Frontal cortex (tissue), 3 donors: ENCODE measurements at regions not wholly inside any gene's neighbourhood (a gene's known extent, or its start where the extent isn't known, plus 50 kb on each side); places are given as distances from the start of the nearest gene placed in this dataset.
"Not testable (repeated sequence)": the region's sequence is repeated elsewhere in the genome, so short reads cannot be mapped to it uniquely, and the experiment has no call there.

Experiments
- DNase-seq, 2 donors: peaks; one replicate each; pipeline ENCODE4 v3.0.0; 2012; ENCODE audit warnings: low spot score in 2 of 2
- FAIRE-seq: peaks from 2 replicates; lab custom pipeline; 2012; peaks lifted over from hg19 to GRCh38; lab: Jason Lieb, UNC
- donor health status: control.
- donor health status: control.
- donor health status: control.

DNA sequence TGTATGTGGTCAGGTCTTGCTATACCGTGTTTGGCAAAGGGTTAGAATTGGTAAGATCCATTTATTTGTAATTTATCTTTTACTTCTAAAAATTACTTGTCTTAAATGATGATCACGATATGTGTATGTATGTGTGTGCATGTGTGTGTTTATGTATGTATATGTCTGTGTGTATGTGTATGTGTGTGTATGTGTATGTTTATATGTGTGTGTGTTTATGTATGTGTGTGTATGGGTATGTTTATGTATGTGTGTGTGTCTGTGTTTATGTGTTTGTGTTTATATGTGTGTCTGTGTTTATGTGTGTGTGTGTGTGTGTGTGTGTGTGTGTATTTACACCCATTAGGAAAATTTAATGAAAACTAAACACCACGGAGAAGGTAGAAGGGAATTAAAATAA is 176.9 kb upstream of the FZD8 start:
- DNase-seq: no peak
- no peak for FAIRE-seq

DNA sequence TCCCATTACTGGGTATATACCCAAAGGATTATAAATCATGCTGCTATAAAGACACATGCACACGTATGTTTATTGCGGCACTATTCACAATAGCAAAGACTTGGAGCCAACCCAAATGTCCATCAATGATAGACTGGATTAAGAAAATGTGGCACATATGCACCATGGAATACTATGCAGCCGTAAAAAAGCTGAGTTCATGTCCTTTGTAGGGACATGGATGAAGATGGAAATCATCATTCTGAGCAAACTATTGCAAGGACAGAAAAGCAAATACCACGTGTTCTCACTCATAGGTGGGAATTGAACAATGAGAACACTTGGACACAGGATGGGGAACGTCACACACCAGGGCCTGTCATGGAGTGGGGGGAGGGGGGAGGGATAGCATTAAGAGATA is 175.0 kb upstream of the FZD8 start:
- not testable (repeated sequence) for FAIRE-seq, DNase-seq

DNA sequence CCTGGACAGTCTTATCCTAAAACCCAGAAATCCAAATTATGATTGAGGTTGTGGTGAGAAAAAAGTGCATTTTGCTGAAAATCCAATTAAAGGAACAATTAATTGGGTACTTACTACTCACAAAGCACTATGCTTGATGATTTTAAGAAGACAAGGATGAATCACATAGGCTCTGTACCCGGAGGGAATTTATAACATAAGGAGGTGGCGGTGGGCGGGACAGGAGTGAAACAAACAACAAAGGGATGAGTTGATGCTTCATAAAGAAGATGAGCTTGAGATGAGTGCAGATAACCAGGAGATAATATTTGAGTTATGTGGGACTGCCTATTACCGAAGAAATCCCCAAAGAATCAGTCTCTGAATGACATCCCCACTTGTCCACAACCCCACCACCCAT is 171.1 kb upstream of the FZD8 start:
- no peak for DNase-seq
- no peak for FAIRE-seq

DNA sequence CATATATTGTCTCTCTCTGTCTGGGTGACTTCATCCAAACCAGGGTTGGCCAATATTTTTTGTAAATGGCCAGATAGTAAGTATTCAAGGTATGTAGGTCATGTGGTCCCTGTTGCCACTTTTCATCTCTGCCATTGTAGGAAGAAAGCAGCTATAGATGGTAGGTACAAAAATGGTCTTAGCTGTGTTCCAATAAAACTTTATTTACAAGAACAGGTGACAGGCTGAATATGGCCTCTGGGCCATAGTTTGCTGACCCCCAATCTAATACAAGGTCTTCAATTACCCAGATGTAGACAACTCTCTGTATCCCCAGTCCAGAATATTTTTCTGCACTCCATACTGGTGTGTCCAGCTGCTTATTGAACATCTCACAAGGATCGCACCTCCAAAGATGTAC is 166.2 kb upstream of the FZD8 start:
- FAIRE-seq (no peak), DNase-seq (no peak)

DNA sequence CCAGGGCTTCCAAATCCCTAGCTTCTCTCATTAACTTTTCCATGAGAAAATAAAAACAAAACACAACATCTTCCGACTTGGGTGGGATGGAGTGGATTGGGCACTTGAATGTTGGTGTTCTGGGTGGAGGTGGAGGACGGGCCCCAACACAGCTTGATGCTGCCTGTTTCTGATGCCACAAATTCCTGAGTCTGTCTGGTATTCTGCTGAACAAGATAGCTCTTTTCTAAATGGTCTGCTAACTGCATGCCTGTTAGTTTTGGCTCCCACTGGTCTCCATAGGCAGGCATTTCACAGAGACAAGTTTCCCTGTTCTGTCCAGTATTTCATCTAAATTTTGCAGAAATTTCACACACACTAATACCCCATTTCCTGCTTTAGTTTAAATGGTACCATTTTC is 160.9 kb upstream of the FZD8 start:
- DNase-seq (no peak), FAIRE-seq (no peak)

DNA sequence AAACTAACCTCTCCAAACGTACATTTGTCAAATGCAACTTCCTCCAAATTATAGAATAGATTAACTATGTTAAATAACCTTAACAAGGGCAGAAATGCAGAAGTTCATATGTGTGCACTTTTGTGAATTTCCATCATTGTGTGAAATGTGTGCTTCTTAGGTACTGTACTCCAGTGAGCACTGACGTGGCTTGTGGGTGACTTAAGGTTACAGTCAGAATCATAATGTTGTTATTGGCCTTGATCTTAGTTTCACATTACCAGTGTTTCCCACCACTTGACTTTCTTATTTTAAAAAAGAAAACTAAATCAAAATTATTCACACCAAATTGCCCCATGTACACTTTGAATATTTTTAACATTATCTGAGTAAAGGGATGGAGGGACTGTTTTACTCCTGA is 155.1 kb upstream of the FZD8 start:
- FAIRE-seq (no peak), DNase-seq (no peak)

DNA sequence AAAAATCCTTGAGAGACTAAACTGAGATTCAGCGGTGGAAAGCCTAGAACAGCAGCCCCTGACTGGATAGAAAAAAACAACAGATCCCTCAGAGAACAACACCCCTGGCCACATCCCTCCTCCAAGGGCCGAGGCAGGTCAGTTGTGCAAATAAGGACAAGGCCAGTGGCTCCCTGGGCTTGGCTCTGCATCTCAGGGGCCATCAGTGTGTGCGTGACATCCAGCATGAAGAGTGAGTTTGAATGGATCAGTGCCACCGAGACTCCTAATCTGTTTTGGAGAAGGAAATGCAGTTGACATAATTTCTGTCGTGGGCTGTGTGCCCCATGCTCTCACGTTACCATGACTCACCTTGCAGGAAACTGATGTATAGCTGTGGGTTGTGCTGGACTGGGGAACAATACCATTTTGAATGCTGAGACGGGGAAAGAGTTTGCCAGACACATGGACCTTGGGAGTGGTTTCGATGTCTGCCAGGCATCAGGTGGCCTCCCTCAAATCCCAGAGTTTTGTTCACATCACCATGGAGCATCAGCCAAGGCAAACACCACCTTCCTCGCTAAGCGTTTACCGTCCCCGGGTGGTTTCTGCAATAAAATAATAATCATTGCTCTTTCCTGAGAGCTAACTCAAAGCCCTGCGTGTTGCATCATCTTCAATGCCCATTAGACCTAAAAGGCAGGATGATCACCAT is 153.2 kb upstream of the FZD8 start:
- DNase-seq (no peak), FAIRE-seq (no peak)

DNA sequence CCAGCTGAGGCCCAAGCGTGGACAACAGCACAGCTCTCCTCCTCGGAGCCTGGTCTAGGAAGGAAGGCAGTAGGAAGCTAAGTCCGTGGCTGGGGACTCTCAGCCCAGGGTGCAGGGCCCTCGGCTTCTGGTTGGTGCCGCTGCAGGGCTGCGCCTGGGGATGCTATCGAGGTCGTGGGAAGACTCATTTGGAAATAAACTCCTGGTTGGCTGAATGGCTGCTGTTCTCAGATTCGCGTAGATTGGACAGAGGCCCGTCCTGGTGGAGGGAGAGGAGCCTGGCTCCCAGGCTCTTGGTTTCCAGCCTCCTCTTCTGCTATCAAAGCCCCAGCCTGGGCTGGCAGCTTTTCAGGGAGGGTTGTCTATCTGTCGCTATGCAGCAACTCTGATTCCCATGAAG is 152.6 kb upstream of the FZD8 start:
- no peak for DNase-seq
- FAIRE-seq: no peak

DNA sequence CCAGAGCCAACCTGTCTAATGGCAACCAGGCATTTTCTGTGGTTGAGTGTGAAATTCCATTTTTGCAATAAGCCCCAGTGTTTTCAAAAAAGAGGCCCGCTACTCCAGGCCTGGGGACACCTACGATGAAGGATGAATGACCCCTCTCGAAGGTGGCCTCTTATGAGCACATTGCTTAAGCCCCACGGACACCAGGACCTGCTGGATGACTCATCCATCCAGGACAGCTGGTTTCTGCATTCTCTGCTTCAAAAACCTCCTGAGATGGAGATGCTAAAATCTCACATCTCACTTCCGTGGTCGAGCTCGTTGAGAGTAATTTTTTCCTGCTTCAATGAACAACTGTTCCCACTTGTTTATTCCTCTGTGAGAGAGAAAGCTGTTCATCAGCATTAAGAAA is 150.2 kb upstream of the FZD8 start:
- FAIRE-seq (no peak), DNase-seq (no peak)

DNA sequence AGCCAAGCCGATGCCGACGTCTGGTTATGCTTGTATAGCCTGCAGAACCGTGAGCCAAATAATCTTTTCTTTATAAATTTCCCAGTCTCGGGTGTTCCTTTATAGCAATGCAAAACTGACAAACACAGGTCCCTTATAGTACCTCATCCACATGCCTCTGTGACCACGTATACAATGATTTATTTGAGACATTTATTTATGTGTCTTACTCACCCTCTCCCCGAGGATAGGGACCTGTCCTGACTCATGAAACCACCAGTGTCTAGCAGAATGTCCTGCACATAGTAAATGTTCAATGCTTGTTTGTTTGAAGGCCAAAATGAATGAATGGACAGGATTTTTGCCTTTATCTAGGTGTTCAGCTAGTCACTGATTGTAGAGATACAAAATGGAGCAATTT is 147.9 kb upstream of the FZD8 start:
- FAIRE-seq: no peak
- DNase-seq: no peak

DNA sequence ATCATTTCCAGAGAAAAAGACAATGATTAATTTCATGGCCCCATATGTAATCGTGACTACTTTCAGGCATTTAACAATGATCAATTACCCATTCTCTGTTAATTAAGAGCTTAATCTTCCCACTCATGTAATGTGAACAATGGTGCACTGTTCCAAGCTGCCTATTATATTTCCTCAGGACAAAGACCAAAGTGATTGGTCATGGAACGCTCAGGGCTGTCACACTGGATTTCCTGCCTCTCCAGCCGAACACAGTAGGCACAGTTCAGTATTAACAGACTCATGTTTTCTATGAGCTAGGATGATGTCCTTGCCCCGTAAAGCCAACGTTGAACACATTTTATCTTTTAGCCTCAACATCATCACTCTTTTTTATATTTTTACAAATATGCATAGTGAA is 142.7 kb upstream of the FZD8 start:
- DNase-seq: no peak
- no peak for FAIRE-seq

DNA sequence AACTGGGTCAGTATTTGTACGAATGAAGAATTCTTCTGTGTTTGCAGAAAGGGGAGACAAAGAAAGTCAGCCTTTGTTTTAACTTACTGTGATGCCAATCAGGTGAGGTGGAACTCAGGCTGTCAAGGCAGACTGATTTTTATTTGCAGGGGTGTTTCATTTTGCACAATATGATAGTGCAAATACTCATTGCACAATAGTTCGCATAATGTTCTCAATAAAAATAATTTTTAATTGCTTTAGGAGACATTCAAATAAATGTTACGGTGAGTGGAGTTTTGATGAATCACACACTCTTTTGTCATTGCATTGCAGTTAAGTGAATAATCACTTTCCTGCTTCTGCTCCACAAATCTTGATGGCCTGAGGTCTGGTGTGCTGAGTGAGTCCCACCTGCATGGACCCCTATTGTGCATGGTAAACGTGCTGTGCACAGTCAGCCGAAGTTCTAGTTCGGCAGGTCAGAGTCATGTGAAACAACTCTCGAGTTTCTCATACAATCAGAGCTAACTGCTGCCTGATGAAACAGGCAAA is 141.3 kb upstream of the FZD8 start:
- FAIRE-seq (no peak), DNase-seq (no peak)

DNA sequence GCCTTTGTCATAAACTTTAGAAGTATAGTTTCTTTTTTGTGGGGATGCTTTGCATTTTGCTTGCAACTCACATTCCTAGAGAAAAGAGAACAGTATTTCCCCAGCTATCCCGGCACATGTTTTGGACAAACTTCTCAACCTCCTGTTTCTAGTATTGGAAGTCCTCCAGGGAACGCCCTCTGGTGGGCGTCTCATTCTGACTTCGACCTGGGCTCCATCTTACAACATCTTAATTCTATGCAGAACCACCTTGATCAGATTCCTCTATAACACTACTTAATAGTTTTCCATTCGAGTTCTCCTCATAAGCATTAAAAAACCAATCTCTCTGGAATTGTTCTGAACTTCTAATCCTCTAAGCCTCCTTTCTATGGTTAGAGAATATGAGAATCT is 139.5 kb upstream of the FZD8 start:
- FAIRE-seq (no peak), DNase-seq (no peak)

DNA sequence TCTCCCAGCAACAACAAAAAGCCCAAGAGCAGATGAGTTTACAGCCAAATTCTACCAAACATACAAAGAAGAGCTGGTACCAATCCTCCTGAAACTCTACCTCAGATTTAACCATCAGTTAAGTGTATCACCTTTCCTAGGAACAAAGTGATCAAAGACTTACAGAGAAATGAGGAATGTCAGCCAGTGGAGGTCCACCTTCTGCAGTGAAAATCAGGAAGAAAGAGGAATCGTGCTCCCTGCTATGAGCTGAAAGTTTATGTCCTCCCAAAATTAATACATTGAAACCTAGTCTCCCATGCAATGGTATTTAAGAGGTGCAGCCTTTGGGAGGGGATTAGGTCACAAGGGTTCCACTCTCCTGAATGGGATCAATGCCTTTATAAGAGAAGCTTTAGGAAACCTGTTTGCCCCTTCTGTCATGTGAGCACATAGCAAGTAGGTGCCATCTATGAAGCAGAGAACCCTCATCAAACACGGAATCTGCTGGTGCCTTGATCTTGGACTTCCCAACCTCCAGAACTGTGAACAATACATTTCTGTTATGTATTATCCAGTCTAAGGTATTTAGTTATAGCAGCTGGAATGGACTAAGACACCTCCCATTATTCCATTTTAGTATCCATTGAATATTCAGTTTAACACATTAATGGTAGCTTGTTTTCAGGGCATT is 139.0 kb upstream of the FZD8 start:
- no peak for DNase-seq
- no peak for FAIRE-seq

DNA sequence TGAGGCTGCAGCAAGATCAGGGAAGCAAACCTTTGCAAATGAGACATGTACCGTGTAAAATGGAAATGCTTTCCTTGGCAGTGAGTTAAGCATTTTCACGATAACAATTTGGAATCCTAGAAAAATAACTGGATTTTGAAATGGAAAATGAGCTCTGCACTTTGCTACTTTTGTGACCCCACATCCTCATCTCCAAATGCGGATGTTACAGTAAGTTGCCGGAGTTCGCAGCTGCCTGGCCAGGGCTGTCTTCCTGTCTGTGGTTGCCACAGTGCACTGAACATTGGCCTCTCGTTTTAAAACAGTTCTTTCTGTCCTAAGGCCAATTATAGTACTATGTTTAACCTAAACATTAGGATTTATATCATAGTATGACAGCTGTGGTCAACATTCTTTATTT is 136.2 kb upstream of the FZD8 start:
- DNase-seq (no peak), FAIRE-seq (no peak)

DNA sequence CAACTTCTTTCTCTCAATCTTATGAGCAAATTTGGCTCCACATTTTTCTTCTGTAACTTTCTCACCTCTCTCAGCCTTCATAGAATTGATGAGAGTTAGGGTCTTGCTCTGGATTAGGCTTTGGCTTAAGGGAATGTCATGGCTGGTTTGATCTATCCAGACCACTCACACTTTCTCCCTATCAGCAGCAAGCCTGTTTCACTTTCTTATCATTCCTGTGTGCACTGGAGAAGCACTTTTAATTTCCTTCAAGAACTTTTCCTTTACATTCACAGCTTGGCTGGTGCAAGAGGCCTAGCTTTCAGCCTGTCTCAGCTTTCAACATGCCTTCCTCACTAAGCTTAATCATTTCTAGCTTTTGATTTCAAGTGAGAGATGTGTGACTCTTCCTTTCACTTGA is 134.5 kb upstream of the FZD8 start:
- not testable (repeated sequence) for FAIRE-seq, DNase-seq

DNA sequence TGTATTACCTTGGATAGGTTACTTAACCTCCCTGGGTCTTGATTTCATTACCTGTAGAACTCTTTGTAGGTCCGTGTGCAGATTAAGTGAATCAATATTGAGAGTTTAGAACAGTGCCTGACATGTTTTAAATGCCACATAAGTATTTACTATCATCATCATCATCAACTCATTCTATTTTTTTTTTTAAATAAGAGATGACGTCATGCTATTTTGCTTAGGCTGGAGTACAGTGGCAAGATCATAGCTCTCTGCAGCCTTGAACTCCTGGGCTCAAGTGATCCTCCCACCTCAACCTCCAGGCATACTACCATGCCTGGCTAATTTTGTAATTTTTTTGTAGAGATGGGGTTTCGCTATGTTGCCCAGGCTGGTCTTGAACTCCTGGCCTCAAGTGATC is 132.0 kb upstream of the FZD8 start:
- DNase-seq (no peak), FAIRE-seq (no peak)

DNA sequence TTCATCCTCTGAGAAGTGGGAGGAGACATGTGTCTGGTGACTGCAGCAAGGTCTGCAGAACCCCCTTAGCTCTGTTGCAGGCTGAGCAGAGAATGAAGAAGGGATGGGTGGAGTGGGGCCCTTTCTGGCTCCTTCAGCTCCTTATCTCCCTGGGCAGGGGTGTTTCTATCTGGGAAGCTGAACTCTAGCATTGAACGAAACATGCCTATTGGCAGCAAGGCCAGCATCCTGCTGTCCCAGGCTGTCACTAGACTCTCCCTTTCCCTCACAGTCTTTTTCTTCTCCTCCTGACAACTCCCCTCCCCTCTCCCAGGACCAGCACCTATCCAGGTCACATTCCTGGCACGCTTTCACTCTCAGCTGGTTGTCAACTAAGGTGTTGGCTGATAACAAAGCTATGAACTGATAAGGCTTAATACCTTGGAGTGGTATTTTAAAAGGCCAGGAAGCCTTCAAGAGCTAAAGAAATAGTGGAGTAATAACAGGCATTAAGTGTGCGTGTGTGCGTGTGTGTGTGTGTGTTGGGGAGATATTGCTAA is 128.8 kb upstream of the FZD8 start:
- no peak for FAIRE-seq
- no peak for DNase-seq

DNA sequence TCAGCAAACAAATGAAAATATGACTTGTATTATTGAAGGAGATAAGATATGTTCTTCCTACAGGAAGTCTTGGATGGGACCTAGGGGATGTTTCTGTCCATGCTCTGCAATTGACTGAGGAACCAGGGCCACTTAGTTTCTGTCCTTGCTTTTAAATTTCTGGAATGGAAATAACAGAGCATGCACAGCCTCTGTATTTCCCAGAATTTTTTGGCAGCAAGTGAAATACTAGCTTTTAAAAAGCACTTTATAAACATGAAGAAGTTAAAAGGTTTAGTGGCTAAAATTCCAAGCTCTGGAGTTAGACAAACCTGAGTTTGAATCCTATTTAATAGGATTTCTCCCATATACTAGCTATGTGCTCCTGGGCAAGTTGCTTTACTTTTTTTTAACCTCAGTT is 127.7 kb upstream of the FZD8 start:
- FAIRE-seq: no peak

DNA sequence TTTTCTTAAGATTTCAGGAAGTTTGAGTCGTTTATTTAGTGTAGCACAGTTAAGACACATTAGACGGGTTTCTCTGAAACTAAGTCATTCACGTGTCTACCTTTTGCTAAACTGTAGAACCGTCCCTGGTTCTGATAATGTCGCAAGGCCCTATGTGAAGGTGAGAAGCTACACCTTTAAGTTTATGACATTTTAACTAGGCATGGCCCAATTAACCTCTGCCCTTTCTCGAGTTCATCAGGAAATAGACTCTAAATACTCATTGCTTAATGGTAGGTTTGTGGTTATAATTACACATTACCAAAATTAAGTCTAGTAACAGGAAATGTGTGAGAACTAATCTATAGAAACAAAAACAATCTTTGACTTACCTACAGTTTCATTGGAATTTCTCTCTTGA is 126.6 kb upstream of the FZD8 start:
- FAIRE-seq: no peak
- DNase-seq: no peak

More for the DNA sequence above, 127.7 kb upstream of the FZD8 start:
- DNase-seq: no peak

DNA sequence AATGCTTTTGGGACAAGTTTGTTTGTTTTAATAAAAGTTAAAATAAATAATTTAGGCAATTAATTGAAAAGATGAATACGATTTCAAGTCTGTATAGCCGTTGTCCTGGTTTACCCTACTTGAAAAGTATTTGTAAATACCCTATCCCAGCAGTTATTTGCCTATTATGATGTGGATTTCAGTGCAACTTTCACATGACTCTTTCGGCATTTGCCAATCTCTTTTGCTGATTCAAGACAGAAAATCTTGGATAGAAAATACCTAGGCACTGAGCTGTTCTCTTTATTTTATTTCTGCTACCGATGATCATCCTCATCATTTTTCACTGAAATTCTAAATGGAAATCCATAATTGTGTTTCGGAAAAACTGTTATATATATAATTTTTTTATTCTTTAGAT is 125.9 kb upstream of the FZD8 start:
- no peak for FAIRE-seq

DNA sequence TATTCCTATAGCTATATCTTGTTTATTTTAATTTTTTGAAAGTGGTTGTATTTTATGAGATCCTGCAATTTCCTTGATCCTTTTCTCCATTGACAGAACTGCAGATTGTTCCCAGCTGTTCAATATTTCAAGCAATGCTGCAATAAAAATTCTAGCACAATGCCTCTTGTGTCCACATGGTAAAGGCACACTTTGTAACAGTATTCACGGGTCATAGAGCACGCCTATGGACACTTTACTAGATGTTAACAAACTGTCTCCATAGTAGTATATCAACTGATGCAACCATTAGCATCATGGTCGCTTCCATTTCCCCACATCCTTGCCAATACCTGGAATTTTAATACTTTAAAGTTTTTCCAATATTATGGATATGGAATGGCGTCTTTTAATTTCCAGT is 123.9 kb upstream of the FZD8 start:
- FAIRE-seq: no peak
- DNase-seq: no peak

More for the DNA sequence above, 125.9 kb upstream of the FZD8 start:
- DNase-seq: no peak
